PC-3 (cell line): ENCODE measurements at regions not wholly inside any gene's neighbourhood (a gene's known extent, or its start where the extent isn't known, plus 50 kb on each side); places are given as distances from the start of the nearest gene placed in this dataset.

Experiments used
- ATAC-seq: fragments of 200-7000 bp; cut with Tn5 transposase; 2 replicates; pipeline ENCODE4 v1.9.1; 2020; ENCODE audit warnings: mild to moderate bottlenecking, moderate library complexity
- BruUV-seq: library from RNA; stranded (reverse); fragments of 400-500 nt; replicated peaks from 2 replicates; lab custom pipeline; 2021; lab: Mats Ljungman, UMichigan
- CTCF ChIA-PET: fragments of 300-600 bp; sonication (Branson Sonifier 250); formaldehyde crosslinking; loops from one replicate; lab custom pipeline; 2022; ENCODE audit warnings: antibody characterized with exemption; lab: Charles Lee
- POLR2A ChIA-PET: fragments of 300-600 bp; sonication (Branson Sonifier 250); formaldehyde crosslinking; loops from one replicate; lab custom pipeline; 2022; ENCODE audit warnings: antibody characterized with exemption; ENCODE audit not compliant: unreplicated experiment; lab: Charles Lee
- DNase-seq: peaks from one replicate; pipeline ENCODE4 v3.0.0-alpha.2; 2015
- H2AFZ ChIP-seq: fragments of 300-600 bp; sonication (generic); 2 replicates; pipeline ENCODE4 v1.6.0; 2016; ENCODE audit warnings: antibody characterized with exemption, low read length
- H3F3A ChIP-seq: fragments of 300-600 bp; sonication (generic); one replicate; pipeline ENCODE4 v1.6.0; 2017; ENCODE audit warnings: antibody characterized with exemption, low read length, control low read depth, mild to moderate bottlenecking; ENCODE audit not compliant: unreplicated experiment
- H3K27ac ChIP-seq: fragments of 300-600 bp; sonication (generic); 2 replicates; pipeline ENCODE4 v1.5.1; 2016; ENCODE audit warnings: mild to moderate bottlenecking, low read length
- H3K27me3 ChIP-seq: fragments of 300-600 bp; sonication (generic); 2 replicates; pipeline ENCODE4 v1.6.1; 2016; ENCODE audit warnings: low read length, mixed read lengths
- H3K36me3 ChIP-seq: fragments of 300-600 bp; sonication (generic); 2 replicates; pipeline ENCODE4 v1.6.1; 2016; ENCODE audit warnings: low read depth, mixed run types, low read length, mixed read lengths
- H3K4me1 ChIP-seq: fragments of 300-600 bp; sonication (generic); 2 replicates; pipeline ENCODE4 v1.5.1; 2016; ENCODE audit warnings: low read length; ENCODE audit not compliant: insufficient read depth
- H3K4me2 ChIP-seq: fragments of 300-600 bp; sonication (generic); 2 replicates; pipeline ENCODE4 v1.6.0; 2016; ENCODE audit warnings: low read length
- H3K4me3 ChIP-seq: fragments of 300-600 bp; sonication (generic); 2 replicates; pipeline ENCODE4 v1.5.1; 2016; ENCODE audit warnings: mild to moderate bottlenecking, low read length, mixed read lengths
- H3K79me2 ChIP-seq: fragments of 300-600 bp; sonication (generic); 2 replicates; pipeline ENCODE4 v1.6.1; 2017; ENCODE audit warnings: low read length, mixed read lengths
- H3K9ac ChIP-seq: fragments of 300-600 bp; sonication (generic); 2 replicates; pipeline ENCODE4 v1.6.0; 2016; ENCODE audit warnings: mild to moderate bottlenecking, low read length
- H3K9me2 ChIP-seq: fragments of 300-600 bp; sonication (generic); replicated peaks from 2 replicates; pipeline ENCODE4 v1.6.1; 2016; ENCODE audit warnings: mixed run types, low read length, mixed read lengths
- H3K9me3 ChIP-seq: fragments of 300-600 bp; sonication (generic); 2 replicates; pipeline ENCODE4 v1.6.1; 2016; ENCODE audit warnings: low read length, mixed read lengths
- H4K20me1 ChIP-seq: fragments of 300-600 bp; sonication (generic); 2 replicates; pipeline ENCODE4 v1.6.1; 2016; ENCODE audit warnings: low read length, mixed read lengths
- EZH2 ChIP-seq: fragments of 300-600 bp; sonication (generic); IDR thresholded peaks from one replicate; pipeline ENCODE4 v1.6.1; 2017; ENCODE audit warnings: antibody characterized with exemption, mild to moderate bottlenecking, low read length; ENCODE audit not compliant: unreplicated experiment
- EZH2phosphoT487 ChIP-seq: fragments of 300-600 bp; sonication (generic); IDR thresholded peaks from 2 replicates; pipeline ENCODE4 v1.6.1; 2018; ENCODE audit warnings: mild to moderate bottlenecking, antibody characterized with exemption, low read length, borderline replicate concordance
- intact Hi-C: fragments of 100-400 bp; cut with micrococcal nuclease; formaldehyde crosslinking; loops from 2 replicates; pipeline ENCODE4 v1.9.0; 2023
- TF ChIP-seq, protein P1 (sequence below): fragments of 300-600 bp; sonication (generic); conservative IDR thresholded peaks from 2 replicates; pipeline ENCODE4 v1.5.1; 2017; ENCODE audit warnings: antibody characterized with exemption, low read depth, mild to moderate bottlenecking, low read length

- no peak overlapping the region for H3K4me3 ChIP-seq
- POLR2A ChIA-PET, result no interaction called here
- CTCF ChIA-PET, result no interaction called here
- H3K4me1 ChIP-seq, result no peaks in the 10 kb centered on the region
- H3K79me2 ChIP-seq, result no peaks in the 10 kb centered on the region
- no peak overlapping the region for H3K27ac ChIP-seq
- no peaks in the 10 kb centered on the region for H3F3A ChIP-seq
- H2AFZ ChIP-seq, result no peak overlapping the region
- no TSS peak for BruUV-seq
- H3K9me2 ChIP-seq, result no peaks in the 10 kb centered on the region
- no peaks in the 10 kb centered on the region for H4K20me1 ChIP-seq
- no peaks in the 10 kb centered on the region for H3K27me3 ChIP-seq
- ATAC-seq (no peak), DNase-seq (no peak)
- H3K4me2 ChIP-seq, result no peak overlapping the region
- no peak overlapping the region for H3K9ac ChIP-seq
- H3K9me3 ChIP-seq, result no peaks in the 10 kb centered on the region
- no peak for TF ChIP-seq EZH2
- no peak for TF ChIP-seq EZH2phosphoT487
- TF ChIP-seq, protein P1, sequence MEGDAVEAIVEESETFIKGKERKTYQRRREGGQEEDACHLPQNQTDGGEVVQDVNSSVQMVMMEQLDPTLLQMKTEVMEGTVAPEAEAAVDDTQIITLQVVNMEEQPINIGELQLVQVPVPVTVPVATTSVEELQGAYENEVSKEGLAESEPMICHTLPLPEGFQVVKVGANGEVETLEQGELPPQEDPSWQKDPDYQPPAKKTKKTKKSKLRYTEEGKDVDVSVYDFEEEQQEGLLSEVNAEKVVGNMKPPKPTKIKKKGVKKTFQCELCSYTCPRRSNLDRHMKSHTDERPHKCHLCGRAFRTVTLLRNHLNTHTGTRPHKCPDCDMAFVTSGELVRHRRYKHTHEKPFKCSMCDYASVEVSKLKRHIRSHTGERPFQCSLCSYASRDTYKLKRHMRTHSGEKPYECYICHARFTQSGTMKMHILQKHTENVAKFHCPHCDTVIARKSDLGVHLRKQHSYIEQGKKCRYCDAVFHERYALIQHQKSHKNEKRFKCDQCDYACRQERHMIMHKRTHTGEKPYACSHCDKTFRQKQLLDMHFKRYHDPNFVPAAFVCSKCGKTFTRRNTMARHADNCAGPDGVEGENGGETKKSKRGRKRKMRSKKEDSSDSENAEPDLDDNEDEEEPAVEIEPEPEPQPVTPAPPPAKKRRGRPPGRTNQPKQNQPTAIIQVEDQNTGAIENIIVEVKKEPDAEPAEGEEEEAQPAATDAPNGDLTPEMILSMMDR, result no peak
- H3K36me3 ChIP-seq, result no peaks in the 10 kb centered on the region
- intact Hi-C loops, result no loop called here
These were observed 248.4 kb upstream of the TTC29 start for GRCh38 chr4:147194114-147194513.

- H3F3A ChIP-seq, result no peaks in the 10 kb centered on the region
- H3K9me3 ChIP-seq, result no peaks in the 10 kb centered on the region
- CTCF ChIA-PET, result no interaction called here
- H3K4me2 ChIP-seq, result no peak overlapping the region
- no peak overlapping the region for H3K4me3 ChIP-seq
- no TSS peak for BruUV-seq
- H3K4me1 ChIP-seq, result no peaks in the 10 kb centered on the region
- H3K27me3 ChIP-seq, result no peaks in the 10 kb centered on the region
- POLR2A ChIA-PET, result no interaction called here
- no peak for ATAC-seq
- H3K27ac ChIP-seq, result no peak overlapping the region
- TF ChIP-seq EZH2phosphoT487 (no peak), EZH2 (no peak)
- TF ChIP-seq, protein P1, result no peak
- no peaks in the 10 kb centered on the region for H4K20me1 ChIP-seq
- no peaks in the 10 kb centered on the region for H3K36me3 ChIP-seq
- no peaks in the 10 kb centered on the region for H3K9me2 ChIP-seq
- no peak overlapping the region for H2AFZ ChIP-seq
- intact Hi-C loops, result no loop called here
- no peak for DNase-seq
- no peak overlapping the region for H3K9ac ChIP-seq
- H3K79me2 ChIP-seq, result no peaks in the 10 kb centered on the region
These were observed 248.9 kb upstream of the TTC29 start for GRCh38 chr4:147194604-147195003.

GRCh38 chr4:147195386-147195785 is 249.7 kb upstream of the TTC29 start:
- intact Hi-C loops, result no loop called here
- Histone ChIP-seq H3K4me1 (no peaks in the 10 kb centered on the region), H3F3A (no peaks in the 10 kb centered on the region), H3K9ac (no peak overlapping the region), H3K36me3 (no peaks in the 10 kb centered on the region), H3K9me3 (no peaks in the 10 kb centered on the region), H3K4me2 (no peak overlapping the region), H3K27ac (no peak overlapping the region), H3K9me2 (no peaks in the 10 kb centered on the region), H3K79me2 (no peaks in the 10 kb centered on the region), H3K4me3 (no peak overlapping the region), H4K20me1 (no peaks in the 10 kb centered on the region), H3K27me3 (no peaks in the 10 kb centered on the region), H2AFZ (no peak overlapping the region)
- ChIA-PET CTCF (no interaction called here), POLR2A (no interaction called here)
- TF ChIP-seq EZH2 (no peak), EZH2phosphoT487 (no peak)
- TF ChIP-seq, protein P1, result no peak
- DNase-seq, result no peak
- ATAC-seq, result no peak
- BruUV-seq, result no TSS peak
